ENCODE measurements at regions not wholly inside any gene's neighbourhood (a gene's known extent, or its start where the extent isn't known, plus 50 kb on each side); places are given as distances from the start of the nearest gene placed in this dataset.
A peak's percentile ranks its signal among the peaks of the same experiment; 100 is the strongest.

GRCh38 chr14:56491299-56492285, 88.0 kb upstream of the TMEM260 start:
- ChIA-PET CTCF (interaction anchor here (0.7 to 1.4 kb wide), 7 partner anchors 21 to 823 kb away, joined by 3 to 7 read pairs (median 4); no protein-coding TSS in a partner anchor), POLR2A (no interaction called here)
- DNase-seq (ENCODE audit: extremely low spot score): peak; percentile 56
- TF ChIP-seq ARNT (IDR thresholded peaks at IDR 0.05) (no peak), HDGF (IDR thresholded peaks at IDR 0.05; ENCODE audit: borderline replicate concordance) (no peak), L3MBTL2 (conservative IDR thresholded peaks at IDR 0.05) (no peak), SP1 (IDR thresholded peaks at IDR 0.05) (no peak)

GRCh38 chr14:56494167-56494566, 85.4 kb upstream of the TMEM260 start:
- ChIA-PET POLR2A (no interaction called here), CTCF (no interaction called here)
- TF ChIP-seq L3MBTL2 (conservative IDR thresholded peaks at IDR 0.05): no peak
- no peak for TF ChIP-seq ZNF384 (IDR thresholded peaks at IDR 0.05)
- TF ChIP-seq CTBP1 (IDR thresholded peaks at IDR 0.05; ENCODE audit: borderline replicate concordance): no peak
- no peak for TF ChIP-seq TARDBP (IDR thresholded peaks at IDR 0.05)
- TF ChIP-seq ELF4 (IDR thresholded peaks at IDR 0.05): no peak
- TF ChIP-seq LEF1 (IDR thresholded peaks at IDR 0.05; ENCODE audit: borderline replicate concordance): no peak
- TF ChIP-seq SP1 (IDR thresholded peaks at IDR 0.05): no peak
- no peak for TF ChIP-seq NFRKB (IDR thresholded peaks at IDR 0.05)
- TF ChIP-seq SUZ12 (IDR thresholded peaks at IDR 0.05): no peak
- TF ChIP-seq PKNOX1 (IDR thresholded peaks at IDR 0.05): no peak
- no peak for TF ChIP-seq FOXA1 (IDR thresholded peaks at IDR 0.05)
- TF ChIP-seq HDGF (IDR thresholded peaks at IDR 0.05; ENCODE audit: borderline replicate concordance): no peak
- TF ChIP-seq ARNT (IDR thresholded peaks at IDR 0.05): no peak
- no peak for TF ChIP-seq FOXM1 (IDR thresholded peaks at IDR 0.05; ENCODE audit: borderline replicate concordance)
- TF ChIP-seq FOXK2 (IDR thresholded peaks at IDR 0.05): no peak
- no peak for TF ChIP-seq BHLHE40 (IDR thresholded peaks at IDR 0.05; ENCODE audit: borderline replicate concordance)
- DNase-seq (ENCODE audit: extremely low spot score): no peak

- no peak for TF ChIP-seq HDGF (IDR thresholded peaks at IDR 0.05; ENCODE audit: borderline replicate concordance)
- TF ChIP-seq FOXM1 (IDR thresholded peaks at IDR 0.05; ENCODE audit: borderline replicate concordance): no peak
- TF ChIP-seq ZNF384 (IDR thresholded peaks at IDR 0.05): no peak
- no peak for TF ChIP-seq L3MBTL2 (conservative IDR thresholded peaks at IDR 0.05)
- POLR2A ChIA-PET: no interaction called here
- CTCF ChIA-PET: no interaction called here
- no peak for DNase-seq (ENCODE audit: extremely low spot score)
Measured at GRCh38 chr14:56498112-56498511, 81.5 kb upstream of the TMEM260 start.

GRCh38 chr14:56501909-56502530, 77.6 kb upstream of the TMEM260 start:
- ChIA-PET CTCF (no interaction called here), POLR2A (no interaction called here)
- TF ChIP-seq FOXM1 (IDR thresholded peaks at IDR 0.05; ENCODE audit: borderline replicate concordance): no peak
- no peak for TF ChIP-seq BHLHE40 (IDR thresholded peaks at IDR 0.05; ENCODE audit: borderline replicate concordance)
- TF ChIP-seq L3MBTL2 (conservative IDR thresholded peaks at IDR 0.05): no peak
- TF ChIP-seq ARNT (IDR thresholded peaks at IDR 0.05): no peak
- no peak for TF ChIP-seq PKNOX1 (IDR thresholded peaks at IDR 0.05)
- no peak for TF ChIP-seq LEF1 (IDR thresholded peaks at IDR 0.05; ENCODE audit: borderline replicate concordance)
- no peak for TF ChIP-seq FOXK2 (IDR thresholded peaks at IDR 0.05)
- TF ChIP-seq CTBP1 (IDR thresholded peaks at IDR 0.05; ENCODE audit: borderline replicate concordance): no peak
- TF ChIP-seq ZNF384 (IDR thresholded peaks at IDR 0.05): no peak
- no peak for DNase-seq (ENCODE audit: extremely low spot score)

GRCh38 chr14:56505361-56505760, 74.2 kb upstream of the TMEM260 start:
- TF ChIP-seq TARDBP (IDR thresholded peaks at IDR 0.05) (no peak), ARNT (IDR thresholded peaks at IDR 0.05) (no peak), FOXA1 (IDR thresholded peaks at IDR 0.05) (no peak), ZNF384 (IDR thresholded peaks at IDR 0.05) (no peak), L3MBTL2 (conservative IDR thresholded peaks at IDR 0.05) (no peak), BHLHE40 (IDR thresholded peaks at IDR 0.05; ENCODE audit: borderline replicate concordance) (no peak), SP1 (IDR thresholded peaks at IDR 0.05) (no peak), ELF4 (IDR thresholded peaks at IDR 0.05) (no peak), FOXK2 (IDR thresholded peaks at IDR 0.05) (no peak)

GRCh38 chr14:56512521-56512920, 67.1 kb upstream of the TMEM260 start:
- CTCF ChIA-PET: no interaction called here
- TF ChIP-seq FOXA1 (IDR thresholded peaks at IDR 0.05) (no peak), HDGF (IDR thresholded peaks at IDR 0.05; ENCODE audit: borderline replicate concordance) (no peak), BHLHE40 (IDR thresholded peaks at IDR 0.05; ENCODE audit: borderline replicate concordance) (no peak), FOXM1 (IDR thresholded peaks at IDR 0.05; ENCODE audit: borderline replicate concordance) (no peak), PKNOX1 (IDR thresholded peaks at IDR 0.05) (no peak), ZNF384 (IDR thresholded peaks at IDR 0.05) (no peak), L3MBTL2 (conservative IDR thresholded peaks at IDR 0.05) (no peak), ELF4 (IDR thresholded peaks at IDR 0.05) (no peak), LEF1 (IDR thresholded peaks at IDR 0.05; ENCODE audit: borderline replicate concordance) (no peak), SUZ12 (IDR thresholded peaks at IDR 0.05) (no peak), NFRKB (IDR thresholded peaks at IDR 0.05) (no peak), ARNT (IDR thresholded peaks at IDR 0.05) (no peak), SP1 (IDR thresholded peaks at IDR 0.05) (no peak), CTBP1 (IDR thresholded peaks at IDR 0.05; ENCODE audit: borderline replicate concordance) (no peak)
- no peak for DNase-seq (ENCODE audit: extremely low spot score)
- POLR2A ChIA-PET: no interaction called here

More at GRCh38 chr14:56505361-56505760, 74.2 kb upstream of the TMEM260 start:
- ChIA-PET POLR2A (no interaction called here), CTCF (no interaction called here)
- no peak for DNase-seq (ENCODE audit: extremely low spot score)
